Thyroid gland (tissue), 4 donors: ENCODE measurements at regions not wholly inside any gene's neighbourhood (a gene's known extent, or its start where the extent isn't known, plus 50 kb on each side); places are given as distances from the start of the nearest gene placed in this dataset.

Source experiments
- POLR2A ChIP-seq, 2 donors: fragments of 450-650 bp; IDR thresholded peaks; one replicate each; pipeline ENCODE4 v1.6.1; 2017; ENCODE audit warnings: antibody characterized with exemption in 2 of 2, mild to moderate bottlenecking in 2 of 2, moderate library complexity in 1 of 2
- TF ChIP-seq, protein P1 (sequence below), 6 experiments: fragments of 200-600 bp in 3 of 6; fragments of 450-650 bp in 3 of 6; sonication (generic) in 3 of 6; IDR thresholded peaks; one replicate each; pipeline ENCODE4 v1.5.1; 2016 to 2019; ENCODE audit warnings: antibody characterized with exemption in 6 of 6, mild to moderate bottlenecking in 2 of 6, inconsistent platforms in 1 of 6, moderate library complexity in 1 of 6

DNA sequence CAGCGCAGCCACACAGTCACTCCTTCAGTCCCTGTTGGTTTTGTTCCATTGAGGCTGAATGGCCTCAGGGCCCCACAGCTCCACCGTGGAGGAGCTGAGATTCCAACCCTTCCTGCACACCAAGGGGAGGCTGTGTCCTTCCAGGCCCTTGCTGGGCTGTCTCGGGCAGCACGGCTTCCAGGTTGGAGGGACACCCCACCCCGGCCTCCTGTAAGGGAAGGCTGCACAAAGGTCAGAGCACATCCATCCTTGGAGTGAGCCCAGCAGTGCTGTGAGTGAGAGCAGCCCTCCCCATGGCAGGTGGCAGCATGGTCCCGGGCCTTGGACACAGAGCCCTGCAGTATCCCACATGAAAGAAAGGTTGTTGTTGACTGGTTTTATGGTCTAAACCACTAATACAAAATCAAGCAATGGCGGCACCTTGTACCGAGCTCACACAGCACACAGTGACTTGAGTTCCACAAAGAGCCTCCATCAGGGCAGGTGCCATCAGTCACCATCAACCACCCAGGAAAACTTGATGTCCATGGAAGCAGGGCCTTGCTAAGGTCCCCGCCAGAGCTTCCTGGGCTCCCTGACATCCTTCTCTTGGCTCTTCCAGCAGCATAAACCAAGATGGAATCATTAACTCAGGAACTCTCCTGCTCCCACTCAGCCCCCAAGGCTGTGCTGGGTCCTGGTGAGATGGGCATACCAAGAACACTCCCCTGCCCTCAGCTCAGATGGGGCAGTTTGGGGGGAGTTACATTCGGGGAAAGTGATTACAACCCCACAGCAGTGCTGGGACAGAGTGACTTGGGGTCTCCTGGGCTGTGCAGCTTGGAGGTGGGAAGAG is 1500.4 kb downstream of the TBC1D22A start:
- no peak for TF ChIP-seq POLR2A (IDR thresholded peaks at IDR 0.05)
- TF ChIP-seq, protein P1, sequence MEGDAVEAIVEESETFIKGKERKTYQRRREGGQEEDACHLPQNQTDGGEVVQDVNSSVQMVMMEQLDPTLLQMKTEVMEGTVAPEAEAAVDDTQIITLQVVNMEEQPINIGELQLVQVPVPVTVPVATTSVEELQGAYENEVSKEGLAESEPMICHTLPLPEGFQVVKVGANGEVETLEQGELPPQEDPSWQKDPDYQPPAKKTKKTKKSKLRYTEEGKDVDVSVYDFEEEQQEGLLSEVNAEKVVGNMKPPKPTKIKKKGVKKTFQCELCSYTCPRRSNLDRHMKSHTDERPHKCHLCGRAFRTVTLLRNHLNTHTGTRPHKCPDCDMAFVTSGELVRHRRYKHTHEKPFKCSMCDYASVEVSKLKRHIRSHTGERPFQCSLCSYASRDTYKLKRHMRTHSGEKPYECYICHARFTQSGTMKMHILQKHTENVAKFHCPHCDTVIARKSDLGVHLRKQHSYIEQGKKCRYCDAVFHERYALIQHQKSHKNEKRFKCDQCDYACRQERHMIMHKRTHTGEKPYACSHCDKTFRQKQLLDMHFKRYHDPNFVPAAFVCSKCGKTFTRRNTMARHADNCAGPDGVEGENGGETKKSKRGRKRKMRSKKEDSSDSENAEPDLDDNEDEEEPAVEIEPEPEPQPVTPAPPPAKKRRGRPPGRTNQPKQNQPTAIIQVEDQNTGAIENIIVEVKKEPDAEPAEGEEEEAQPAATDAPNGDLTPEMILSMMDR (IDR thresholded peaks at IDR 0.05), result no peak
